Skeletal muscle tissue (tissue), 3 donors: ENCODE measurements at regions not wholly inside any gene's neighbourhood (a gene's known extent, or its start where the extent isn't known, plus 50 kb on each side); places are given as distances from the start of the nearest gene placed in this dataset.

Experiments used
- H3K27ac ChIP-seq: one replicate; pipeline ENCODE4 v1.7.0; 2013; ENCODE audit warnings: mild to moderate bottlenecking, low read depth, low read length, inconsistent platforms
- H3K27me3 ChIP-seq, 3 donors: one replicate each; pipeline ENCODE4 v1.7.0; 2013; ENCODE audit warnings: low read length in 3 of 3; ENCODE audit not compliant: control insufficient read depth in 3 of 3, insufficient read depth in 3 of 3
- H3K36me3 ChIP-seq, 3 donors: one replicate each; pipeline ENCODE4 v1.7.0; 2013; ENCODE audit warnings: low read length in 3 of 3; ENCODE audit not compliant: control insufficient read depth in 3 of 3, insufficient read depth in 3 of 3
- H3K4me1 ChIP-seq, 3 donors: one replicate each; pipeline ENCODE4 v1.7.0; 2013; ENCODE audit warnings: low read length in 3 of 3, mild to moderate bottlenecking in 3 of 3; ENCODE audit not compliant: control insufficient read depth in 3 of 3, insufficient read depth in 3 of 3
- H3K4me3 ChIP-seq, 3 donors: one replicate each; pipeline ENCODE4 v1.7.0; 2013; ENCODE audit warnings: low read length in 3 of 3
- H3K9ac ChIP-seq, 3 donors: one replicate each; pipeline ENCODE4 v1.7.0; 2013; ENCODE audit warnings: low read length in 3 of 3, mild to moderate bottlenecking in 3 of 3, moderate library complexity in 2 of 3, low read depth in 1 of 3
- H3K9me3 ChIP-seq, 3 donors: one replicate each; pipeline ENCODE4 v1.7.0; 2013; ENCODE audit warnings: low read length in 3 of 3; ENCODE audit not compliant: control insufficient read depth in 3 of 3
- donor health status: Osteomylitis.

DNA sequence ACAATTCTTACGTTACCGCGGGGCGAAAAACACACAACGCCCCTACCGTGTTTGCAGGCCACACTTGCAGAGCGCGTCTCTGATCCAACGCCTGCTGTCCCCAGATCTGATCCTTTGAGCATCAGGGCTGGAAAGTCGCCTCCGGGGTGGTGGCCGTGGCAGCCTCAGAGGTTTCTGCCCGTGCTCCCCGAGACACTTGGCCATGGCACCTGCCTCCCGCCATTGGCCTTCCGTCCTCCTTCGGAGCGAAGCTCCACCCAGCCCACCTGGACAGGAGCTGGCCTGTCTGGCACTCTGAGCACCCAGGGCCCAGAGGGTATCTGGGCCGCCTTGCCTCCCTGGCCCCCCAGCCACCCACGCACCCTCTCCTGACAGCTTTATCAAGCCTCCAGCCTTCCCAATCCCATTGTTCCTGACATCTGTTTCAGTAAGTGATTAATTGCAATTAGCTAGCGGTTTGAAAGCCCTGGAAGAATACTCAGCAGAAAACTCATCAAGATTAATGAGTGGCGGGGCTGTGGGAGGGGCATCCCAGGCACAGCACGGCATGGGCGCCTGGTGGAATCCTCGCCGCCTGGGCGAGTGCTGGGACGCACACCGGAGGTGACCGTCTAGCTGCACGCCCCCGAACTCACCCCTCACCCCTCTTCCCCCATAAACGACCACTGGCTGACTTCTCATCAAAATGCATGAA lies 181.5 kb upstream of the GSE1 start:
- no peaks in the 10 kb centered on the region for H3K9me3 ChIP-seq
- H3K36me3 ChIP-seq, result no peaks in the 10 kb centered on the region
- no peak overlapping the region for H3K4me3 ChIP-seq
- H3K27me3 ChIP-seq, result no peaks in the 10 kb centered on the region
- H3K4me1 ChIP-seq, result peaks cover 3 to 5% (median 3%) of the 10 kb centered on the region in 3 donors
- H3K27ac ChIP-seq, result no peak overlapping the region
- no peak overlapping the region for H3K9ac ChIP-seq

DNA sequence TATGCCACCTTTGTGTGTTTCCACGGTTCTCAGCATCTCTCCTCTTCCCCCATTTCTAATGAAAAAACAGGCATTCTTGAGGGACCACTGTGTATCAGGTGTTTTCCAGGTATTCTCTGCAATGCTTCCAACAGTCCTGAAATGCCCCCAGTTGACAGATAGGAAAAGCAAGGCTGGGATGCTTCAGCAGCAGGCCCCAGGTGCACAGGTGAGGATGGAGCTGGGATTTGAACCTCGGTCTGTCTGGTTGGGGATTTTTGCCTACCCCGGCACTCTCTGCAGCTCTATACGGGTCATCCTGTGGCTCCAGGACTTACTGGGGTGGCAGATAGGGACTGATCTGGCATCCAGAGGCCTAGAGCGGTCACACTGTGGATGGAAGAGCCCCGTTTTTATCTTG lies 180.5 kb upstream of the GSE1 start:
- Histone ChIP-seq H3K4me3 (no peak overlapping the region), H3K27me3 (no peaks in the 10 kb centered on the region), H3K36me3 (no peaks in the 10 kb centered on the region), H3K9me3 (no peaks in the 10 kb centered on the region), H3K9ac (no peak overlapping the region), H3K27ac (no peak overlapping the region), H3K4me1 (peaks cover 3 to 7% (median 5%) of the 10 kb centered on the region in 3 donors)

DNA sequence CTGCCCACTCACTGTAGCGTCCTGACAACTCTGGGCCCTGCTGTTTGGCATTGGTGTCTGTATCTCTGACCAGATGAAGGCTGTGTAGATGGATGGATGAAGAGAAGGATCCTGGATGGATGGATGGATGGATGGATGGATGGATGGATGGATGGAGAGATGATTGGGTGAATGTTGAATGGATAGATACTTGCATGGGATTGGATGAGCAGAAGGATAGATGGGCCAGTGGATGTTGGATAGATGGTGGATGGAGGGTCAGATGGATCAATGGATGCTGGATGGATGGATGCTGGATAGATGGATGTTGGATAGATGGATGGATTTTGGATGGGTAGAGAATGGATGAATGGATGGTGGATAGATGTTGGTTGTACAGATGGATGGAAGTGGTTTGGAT lies 179.6 kb upstream of the GSE1 start:
- Histone ChIP-seq H3K27me3 (no peaks in the 10 kb centered on the region), H3K4me1 (peaks cover 3 to 7% (median 5%) of the 10 kb centered on the region in 3 donors), H3K36me3 (peaks cover 0 to 3% (median 0%) of the 10 kb centered on the region in 3 donors), H3K27ac (no peak overlapping the region), H3K4me3 (no peak overlapping the region), H3K9ac (no peak overlapping the region), H3K9me3 (no peaks in the 10 kb centered on the region)

DNA sequence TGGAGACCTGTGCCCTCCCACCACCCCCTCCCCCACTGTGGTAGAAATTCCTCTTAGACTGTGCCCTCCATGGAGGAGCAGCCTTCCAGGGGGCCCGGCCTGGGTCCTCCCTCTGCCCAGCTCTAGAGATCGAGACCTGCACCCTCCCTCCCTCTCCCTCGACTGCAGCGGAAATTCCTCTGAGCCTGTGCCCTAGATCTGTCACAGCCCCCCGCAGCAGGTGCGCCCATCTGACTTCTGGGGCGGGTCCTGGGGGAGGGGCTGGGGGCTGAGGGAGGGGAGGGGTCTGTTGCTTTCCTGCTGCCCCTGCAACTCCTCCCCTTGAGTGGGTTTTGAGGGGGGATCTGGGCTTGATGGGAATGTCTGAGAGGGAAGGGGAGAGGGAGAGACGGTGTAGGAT lies 177.8 kb upstream of the GSE1 start:
- Histone ChIP-seq H3K9me3 (no peaks in the 10 kb centered on the region), H3K9ac (no peak overlapping the region), H3K27me3 (no peaks in the 10 kb centered on the region), H3K4me3 (no peak overlapping the region), H3K27ac (no peak overlapping the region), H3K4me1 (peaks cover 3 to 10% (median 7%) of the 10 kb centered on the region in 3 donors), H3K36me3 (peaks cover 0 to 6% (median 2%) of the 10 kb centered on the region in 3 donors)

DNA sequence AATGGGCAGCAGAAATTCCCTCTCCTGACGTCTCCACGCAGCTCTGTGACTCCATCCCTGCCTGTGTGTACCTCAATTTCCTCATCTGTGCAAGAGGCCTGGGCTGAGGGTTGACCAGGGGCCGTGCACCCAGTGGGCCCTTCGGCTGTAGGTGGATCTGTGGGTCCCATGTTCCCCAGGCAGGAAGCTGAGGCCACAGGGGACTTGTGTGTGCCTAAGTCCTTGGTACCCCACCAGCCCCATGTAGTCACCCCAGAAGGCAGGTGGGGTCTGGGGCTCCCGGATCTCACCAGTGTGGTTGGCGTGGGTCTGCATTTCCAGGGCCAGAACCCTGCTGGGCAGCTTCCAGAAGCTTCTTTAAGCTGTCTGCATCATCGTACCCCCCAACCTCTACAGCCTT lies 177.4 kb upstream of the GSE1 start:
- no peak overlapping the region for H3K9ac ChIP-seq
- no peak overlapping the region for H3K4me3 ChIP-seq
- H3K27ac ChIP-seq, result no peak overlapping the region
- H3K4me1 ChIP-seq, result peaks cover 3 to 10% (median 7%) of the 10 kb centered on the region in 3 donors
- peaks cover 0 to 6% (median 2%) of the 10 kb centered on the region in 3 donors for H3K36me3 ChIP-seq
- H3K27me3 ChIP-seq, result no peaks in the 10 kb centered on the region
- no peaks in the 10 kb centered on the region for H3K9me3 ChIP-seq

DNA sequence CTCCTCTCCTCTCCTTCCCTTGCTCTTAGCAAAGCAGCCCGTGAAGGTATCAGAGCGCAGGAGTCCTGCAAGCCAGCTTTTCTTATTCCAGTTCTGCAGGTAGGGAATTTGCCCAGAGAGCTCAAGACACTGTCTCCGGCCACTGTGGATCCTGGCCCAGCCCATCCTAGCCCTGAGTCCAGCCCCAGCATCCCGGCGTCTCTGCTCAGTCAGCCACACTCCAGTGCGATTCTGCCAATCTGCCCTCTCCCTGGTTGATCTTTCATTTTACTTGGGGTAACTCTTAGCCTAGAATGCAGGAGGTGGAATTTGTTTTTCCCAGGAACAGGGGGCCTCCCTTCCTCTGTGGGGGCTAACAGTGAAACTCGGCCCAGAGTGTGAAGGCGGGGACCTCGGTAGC lies 176.9 kb upstream of the GSE1 start:
- no peaks in the 10 kb centered on the region for H3K27me3 ChIP-seq
- peaks cover 0 to 6% (median 2%) of the 10 kb centered on the region in 3 donors for H3K36me3 ChIP-seq
- H3K27ac ChIP-seq, result no peak overlapping the region
- H3K9me3 ChIP-seq, result no peaks in the 10 kb centered on the region
- H3K9ac ChIP-seq, result peak overlapping the region in 1 of 3 donors; percentile 40
- peaks cover 3 to 10% (median 7%) of the 10 kb centered on the region in 3 donors for H3K4me1 ChIP-seq
- no peak overlapping the region for H3K4me3 ChIP-seq

DNA sequence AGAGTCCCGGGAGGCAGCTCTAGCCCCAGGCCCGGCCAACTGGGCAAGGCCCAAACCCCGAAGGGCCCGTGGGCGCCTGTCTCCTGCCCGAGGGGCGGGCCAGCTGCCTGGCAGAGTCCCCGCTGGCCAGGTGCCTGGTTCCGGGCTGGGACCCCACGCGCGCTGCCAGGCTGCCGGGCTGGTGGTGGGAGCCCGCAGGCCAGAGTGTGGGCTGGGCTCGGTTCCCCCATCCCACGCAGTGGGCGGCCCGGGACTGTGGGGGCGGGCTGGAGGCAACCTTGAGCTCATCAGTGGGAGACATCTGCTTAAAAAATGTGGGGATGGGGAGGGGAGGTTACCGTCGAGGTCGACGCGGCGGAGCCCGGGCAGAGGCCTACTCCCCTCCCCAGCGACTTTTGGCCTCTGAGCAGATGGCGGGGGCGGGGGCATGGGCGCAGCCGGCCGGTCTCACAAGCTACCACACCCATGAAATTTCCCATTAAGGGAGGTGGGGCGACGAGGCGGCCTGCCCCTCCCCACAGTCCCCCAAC lies 176.4 kb upstream of the GSE1 start:
- Histone ChIP-seq H3K9me3 (no peaks in the 10 kb centered on the region), H3K4me3 (no peak overlapping the region), H3K27ac (no peak overlapping the region), H3K9ac (peak overlapping the region in 1 of 3 donors; percentile 25), H3K27me3 (no peaks in the 10 kb centered on the region), H3K4me1 (peaks cover 3 to 10% (median 7%) of the 10 kb centered on the region in 3 donors), H3K36me3 (peaks cover 0 to 6% (median 2%) of the 10 kb centered on the region in 3 donors)

DNA sequence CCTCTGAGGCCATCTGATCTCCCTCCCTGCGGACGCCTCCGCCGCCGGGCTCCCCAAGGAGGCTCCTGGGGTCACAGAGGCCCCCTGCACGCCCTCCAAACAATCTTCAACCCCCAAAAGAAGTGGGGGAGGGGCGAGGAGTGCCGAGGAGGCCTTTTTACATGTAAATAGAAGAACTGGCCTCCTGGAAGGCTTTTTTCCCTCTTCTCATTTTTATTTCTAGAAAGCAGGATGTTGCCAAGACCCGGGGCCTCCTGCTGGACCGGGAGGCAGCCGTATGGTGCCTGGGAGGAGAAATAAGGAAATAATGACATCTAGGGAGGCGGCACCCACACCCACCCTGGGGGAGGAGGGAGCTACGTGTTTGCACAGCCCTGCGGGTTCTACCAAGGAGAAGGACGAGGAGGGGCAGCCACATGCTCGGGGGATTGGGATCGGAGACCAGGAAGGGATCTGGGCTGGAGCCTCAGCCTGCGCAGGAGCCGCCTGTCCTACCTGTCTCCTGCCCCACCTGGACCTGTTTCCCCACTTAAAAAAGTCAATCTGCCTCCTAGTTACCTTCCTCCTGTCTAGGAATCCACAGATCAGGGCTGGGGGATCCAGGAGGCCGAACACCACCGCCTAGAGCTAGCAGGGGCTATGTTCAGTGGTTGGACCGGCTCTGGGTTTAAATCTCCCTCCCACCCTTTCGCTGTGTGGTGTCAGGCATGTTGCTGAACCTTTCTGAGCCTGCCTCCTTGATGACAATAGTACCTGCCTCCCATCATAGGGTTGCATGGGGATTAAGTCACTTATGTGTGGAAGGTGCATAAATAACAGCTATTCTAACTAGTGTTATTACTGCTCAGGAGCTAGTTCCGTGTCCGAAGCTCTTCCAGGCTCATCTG lies 175.7 kb upstream of the GSE1 start:
- H3K4me3 ChIP-seq, result no peak overlapping the region
- no peaks in the 10 kb centered on the region for H3K27me3 ChIP-seq
- H3K4me1 ChIP-seq, result peaks cover 3 to 10% (median 7%) of the 10 kb centered on the region in 3 donors
- H3K9me3 ChIP-seq, result no peaks in the 10 kb centered on the region
- no peak overlapping the region for H3K27ac ChIP-seq
- peak overlapping the region in 1 of 3 donors; percentile 11 for H3K9ac ChIP-seq
- H3K36me3 ChIP-seq, result peaks cover 0 to 6% (median 2%) of the 10 kb centered on the region in 3 donors

DNA sequence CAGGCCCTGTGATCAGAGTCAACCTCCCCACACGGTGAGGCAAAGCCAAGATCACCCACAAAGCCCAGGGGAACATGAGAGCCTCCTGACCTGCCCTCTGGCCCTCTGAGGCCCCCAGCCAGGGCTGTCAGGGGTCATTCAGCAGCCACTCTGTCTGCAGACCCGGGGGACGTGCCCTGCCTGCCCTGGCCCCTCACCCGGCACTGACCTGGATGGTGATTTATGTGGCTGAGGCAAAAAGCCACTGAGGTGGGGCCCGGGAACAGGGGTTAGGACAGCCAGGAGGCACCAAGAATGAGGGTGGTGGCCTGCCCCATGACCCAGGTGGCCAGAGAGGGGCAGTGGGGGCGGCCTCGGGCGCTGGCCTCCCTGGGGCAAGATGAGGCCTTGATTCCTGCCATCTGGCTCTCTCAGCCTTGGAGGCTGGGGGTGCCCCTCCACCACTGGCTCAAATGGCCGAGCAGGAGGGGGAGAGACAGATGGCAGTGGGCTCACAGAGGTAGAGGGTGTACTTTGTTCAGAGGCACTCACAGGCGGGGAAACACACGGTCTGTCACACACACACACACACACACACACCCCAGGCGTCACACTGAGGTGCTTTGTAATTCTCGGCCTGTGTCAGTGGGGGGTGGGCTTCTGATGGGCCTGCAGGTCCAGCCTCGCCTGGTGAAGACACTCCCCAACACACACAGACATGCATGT lies 174.0 kb upstream of the GSE1 start:
- Histone ChIP-seq H3K4me3 (no peak overlapping the region), H3K9ac (no peak overlapping the region), H3K27me3 (no peaks in the 10 kb centered on the region), H3K9me3 (no peaks in the 10 kb centered on the region), H3K36me3 (peaks cover 0 to 6% (median 2%) of the 10 kb centered on the region in 3 donors), H3K27ac (no peak overlapping the region), H3K4me1 (peaks cover 3 to 10% (median 7%) of the 10 kb centered on the region in 3 donors)
